HG03378 (cell line): ENCODE measurements at regions not wholly inside any gene's neighbourhood (a gene's known extent, or its start where the extent isn't known, plus 50 kb on each side); places are given as distances from the start of the nearest gene placed in this dataset.
"Not testable (repeated sequence)": the region's sequence is repeated elsewhere in the genome, so short reads cannot be mapped to it uniquely, and the experiment has no call there.

ENCODE experiments used
- ATAC-seq: cut with Tn5 transposase; IDR thresholded peaks from one replicate; pipeline ENCODE4 v1.9.1; 2021; ENCODE audit warnings: mild to moderate bottlenecking, moderate library complexity; ENCODE audit not compliant: unreplicated experiment

GRCh38 chr7:76735668-76736067 is 108.6 kb upstream of the POMZP3 start:
- ATAC-seq: not testable (repeated sequence)

- not testable (repeated sequence) for ATAC-seq
These were observed 101.5 kb upstream of the POMZP3 start for GRCh38 chr7:76728571-76728974.

DNA sequence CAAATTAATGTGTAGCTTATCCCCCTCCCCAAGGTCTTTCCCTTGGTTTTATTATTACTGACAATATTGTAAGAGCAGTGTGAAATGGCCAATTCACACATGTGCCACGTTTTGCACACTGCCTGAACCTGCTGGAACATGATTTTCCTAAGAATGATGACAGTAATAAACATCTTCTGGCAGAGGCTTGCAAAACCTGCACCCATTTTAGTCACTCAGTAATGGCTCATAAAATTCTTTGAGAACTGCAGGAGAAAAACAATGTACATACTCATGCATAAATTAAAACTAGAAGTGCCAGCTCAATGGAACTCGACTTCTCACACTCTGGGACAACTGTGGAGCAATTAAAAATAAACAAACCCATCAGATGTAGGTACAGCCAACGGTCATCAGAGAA is 96.8 kb upstream of the POMZP3 start:
- not testable (repeated sequence) for ATAC-seq

DNA sequence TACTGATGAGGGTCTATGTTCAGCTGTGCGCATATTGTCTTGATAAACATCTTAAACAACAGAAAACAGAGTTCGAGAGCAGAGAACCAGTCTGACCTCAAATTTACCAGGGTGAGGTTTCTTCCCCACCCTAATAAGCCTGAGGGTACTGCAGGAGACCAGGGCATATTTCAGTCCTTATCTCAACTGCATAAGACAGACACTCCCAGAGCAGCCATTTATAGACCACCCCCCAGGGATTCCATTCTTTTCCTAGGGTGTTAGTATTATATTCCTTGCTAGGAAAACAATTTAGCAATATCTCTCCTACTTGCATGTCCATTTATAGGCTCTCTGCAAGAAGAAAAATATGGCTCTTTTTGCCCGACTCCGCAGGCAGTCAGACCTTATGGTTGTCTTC is 89.5 kb upstream of the POMZP3 start:
- ATAC-seq: not testable (repeated sequence)

- not testable (repeated sequence) for ATAC-seq
These were observed 85.8 kb upstream of the POMZP3 start for GRCh38 chr7:76712926-76713325.

DNA sequence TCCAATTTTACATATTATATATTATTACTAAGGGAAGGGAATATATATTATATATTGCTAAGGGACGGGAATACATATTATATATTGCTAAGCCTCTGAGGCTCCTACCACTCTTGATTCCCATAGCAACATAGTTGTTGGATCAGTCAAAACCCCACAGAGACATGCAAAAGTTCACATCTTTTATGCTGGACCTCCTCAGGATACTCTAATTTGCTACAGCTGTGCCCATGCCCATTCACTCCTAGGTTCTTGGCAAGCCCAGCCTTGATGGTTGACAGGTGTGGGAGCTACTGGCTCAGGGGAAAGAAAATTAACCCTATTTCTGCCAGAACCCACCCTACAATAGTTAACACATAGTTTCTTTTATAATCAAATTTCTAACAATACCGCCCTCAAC is 84.6 kb upstream of the POMZP3 start:
- ATAC-seq: not testable (repeated sequence)

GRCh38 chr7:76709703-76710102 is 82.6 kb upstream of the POMZP3 start:
- not testable (repeated sequence) for ATAC-seq

- ATAC-seq: not testable (repeated sequence)
These were observed 81.4 kb upstream of the POMZP3 start for GRCh38 chr7:76708446-76708845.

- ATAC-seq: not testable (repeated sequence)
These were observed 76.7 kb upstream of the POMZP3 start for GRCh38 chr7:76703815-76704214.

DNA sequence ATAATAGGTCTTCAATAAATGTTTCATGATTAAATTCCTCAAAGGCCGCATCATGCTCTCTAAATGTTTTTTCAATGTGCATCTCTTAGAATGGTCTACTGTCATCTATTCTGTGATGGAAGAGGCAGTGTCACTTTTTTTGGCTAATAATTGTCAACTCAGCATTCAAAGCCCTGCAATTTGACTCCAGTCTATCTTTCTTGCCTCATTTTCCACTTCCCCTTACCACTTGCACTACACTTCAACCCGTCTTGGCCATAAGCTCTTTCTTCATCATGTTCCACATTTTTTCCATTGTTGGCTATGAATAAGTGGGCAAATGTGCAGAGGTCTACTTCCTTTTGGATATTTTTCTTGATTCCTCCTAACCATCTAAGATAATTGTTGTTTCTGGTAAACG is 59.2 kb upstream of the POMZP3 start:
- ATAC-seq: not testable (repeated sequence)

DNA sequence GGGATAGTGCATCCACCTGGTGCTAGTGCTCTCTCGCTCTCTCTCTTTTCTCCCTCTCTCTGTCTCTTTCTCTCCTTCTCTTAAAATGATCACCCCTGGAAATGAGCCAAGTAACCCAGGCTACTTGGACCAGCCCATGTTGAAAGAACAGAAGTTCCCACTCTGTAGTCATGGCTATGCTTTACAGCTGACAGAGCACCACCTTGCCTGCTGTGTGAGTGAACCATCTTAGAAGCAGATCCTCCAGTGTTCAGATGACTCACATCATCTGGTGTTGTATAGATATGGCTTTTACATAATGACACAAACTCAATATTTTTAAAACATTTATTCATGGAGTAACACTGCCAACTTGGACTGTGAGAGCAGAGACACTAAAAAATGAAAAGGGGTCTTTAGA is 57.7 kb upstream of the POMZP3 start:
- not testable (repeated sequence) for ATAC-seq

DNA sequence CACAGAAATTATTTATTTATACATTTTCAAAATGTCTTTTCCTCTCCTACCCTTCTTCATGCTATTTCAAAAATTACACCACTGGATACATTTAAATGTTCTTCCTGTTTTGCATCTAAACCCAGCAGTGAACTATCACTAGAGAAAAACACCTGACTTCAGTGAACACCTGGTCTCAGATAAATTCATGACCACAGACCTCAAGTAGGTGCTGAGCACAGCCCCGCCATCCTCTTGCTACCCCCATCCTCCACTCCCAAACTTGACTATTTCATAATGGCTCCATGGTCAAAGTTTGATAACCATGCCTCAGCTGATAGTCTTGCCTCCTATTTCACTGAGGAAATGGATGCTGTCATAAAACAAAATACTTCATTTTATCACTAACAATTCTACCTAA is 56.6 kb upstream of the POMZP3 start:
- ATAC-seq: not testable (repeated sequence)

GRCh38 chr7:76681810-76682209 is 54.7 kb upstream of the POMZP3 start:
- not testable (repeated sequence) for ATAC-seq

DNA sequence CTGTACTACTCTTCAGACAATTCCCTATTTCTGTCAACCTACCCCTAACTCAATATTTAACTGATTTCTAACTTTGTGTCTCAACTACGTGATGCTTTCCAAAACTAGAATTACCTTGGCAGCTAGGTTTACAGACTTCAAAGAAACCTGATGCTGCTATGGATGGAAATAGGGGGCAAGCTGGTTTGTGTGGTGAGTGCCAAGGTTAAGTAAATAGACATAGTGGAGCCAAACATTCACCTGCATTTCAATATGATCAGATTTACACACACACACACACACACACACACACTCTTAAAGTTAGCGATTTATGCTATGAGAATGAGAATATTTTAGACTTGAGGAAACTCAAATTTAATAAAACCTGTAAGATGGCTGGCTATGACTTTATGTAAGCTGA is 52.1 kb upstream of the POMZP3 start:
- ATAC-seq: not testable (repeated sequence)

- not testable (repeated sequence) for ATAC-seq
These were observed 51.4 kb upstream of the POMZP3 start for GRCh38 chr7:76678500-76678899.

DNA sequence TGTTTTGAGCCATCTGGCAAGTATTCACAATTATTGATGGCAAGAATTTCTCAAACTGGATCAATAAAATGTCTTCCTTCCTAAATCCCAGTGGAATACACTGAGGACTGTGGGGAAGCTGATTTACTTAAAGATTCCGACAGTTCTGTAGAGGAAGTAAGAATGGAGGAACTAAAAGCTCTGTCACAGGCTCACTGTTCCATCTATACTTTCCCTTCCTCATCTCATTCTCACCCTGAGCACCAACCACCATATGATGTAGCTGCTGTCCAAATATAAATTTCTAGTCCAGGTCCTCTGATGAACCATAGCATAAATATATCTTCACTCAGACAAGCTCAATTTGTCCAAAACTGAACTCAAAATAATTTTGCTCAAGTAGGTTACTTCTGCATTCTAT is 49.8 kb upstream of the POMZP3 start:
- ATAC-seq: not testable (repeated sequence)
